Omental fat pad (tissue), 3 donors: ENCODE measurements at regions not wholly inside any gene's neighbourhood (a gene's known extent, or its start where the extent isn't known, plus 50 kb on each side); places are given as distances from the start of the nearest gene placed in this dataset.

Experiments
- ATAC-seq: fragments of 150-250 bp; one replicate; pipeline ENCODE4 v1.9.1; 2016; ENCODE audit warnings: mild to moderate bottlenecking, moderate library complexity; ENCODE audit not compliant: low FRiP score
- DNase-seq: peaks from one replicate; pipeline ENCODE4 v3.0.0-alpha.2; 2019; ENCODE audit warnings: low spot score
- TF ChIP-seq, protein P1 (sequence below), 3 donors: fragments of 450-650 bp; IDR thresholded peaks; one replicate each; pipeline ENCODE4 v1.5.1; 2016 to 2017; ENCODE audit warnings: antibody characterized with exemption in 3 of 3, mild to moderate bottlenecking in 3 of 3, moderate library complexity in 2 of 3

- TF ChIP-seq, protein P1, sequence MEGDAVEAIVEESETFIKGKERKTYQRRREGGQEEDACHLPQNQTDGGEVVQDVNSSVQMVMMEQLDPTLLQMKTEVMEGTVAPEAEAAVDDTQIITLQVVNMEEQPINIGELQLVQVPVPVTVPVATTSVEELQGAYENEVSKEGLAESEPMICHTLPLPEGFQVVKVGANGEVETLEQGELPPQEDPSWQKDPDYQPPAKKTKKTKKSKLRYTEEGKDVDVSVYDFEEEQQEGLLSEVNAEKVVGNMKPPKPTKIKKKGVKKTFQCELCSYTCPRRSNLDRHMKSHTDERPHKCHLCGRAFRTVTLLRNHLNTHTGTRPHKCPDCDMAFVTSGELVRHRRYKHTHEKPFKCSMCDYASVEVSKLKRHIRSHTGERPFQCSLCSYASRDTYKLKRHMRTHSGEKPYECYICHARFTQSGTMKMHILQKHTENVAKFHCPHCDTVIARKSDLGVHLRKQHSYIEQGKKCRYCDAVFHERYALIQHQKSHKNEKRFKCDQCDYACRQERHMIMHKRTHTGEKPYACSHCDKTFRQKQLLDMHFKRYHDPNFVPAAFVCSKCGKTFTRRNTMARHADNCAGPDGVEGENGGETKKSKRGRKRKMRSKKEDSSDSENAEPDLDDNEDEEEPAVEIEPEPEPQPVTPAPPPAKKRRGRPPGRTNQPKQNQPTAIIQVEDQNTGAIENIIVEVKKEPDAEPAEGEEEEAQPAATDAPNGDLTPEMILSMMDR (IDR thresholded peaks at IDR 0.05) = no peak
- no peak for DNase-seq
- ATAC-seq = no peak
Measured at GRCh38 chr14:30482276-30482675, 76.7 kb upstream of the G2E3 start.

- ATAC-seq (no peak), DNase-seq (no peak)
- TF ChIP-seq, protein P1 (IDR thresholded peaks at IDR 0.05) = no peak
Measured at GRCh38 chr14:30484201-30484600, 74.8 kb upstream of the G2E3 start.

- TF ChIP-seq, protein P1 (IDR thresholded peaks at IDR 0.05) = no peak
- DNase-seq = no peak
- no peak for ATAC-seq
Measured at GRCh38 chr14:30484976-30485375, 74.0 kb upstream of the G2E3 start.

DNA sequence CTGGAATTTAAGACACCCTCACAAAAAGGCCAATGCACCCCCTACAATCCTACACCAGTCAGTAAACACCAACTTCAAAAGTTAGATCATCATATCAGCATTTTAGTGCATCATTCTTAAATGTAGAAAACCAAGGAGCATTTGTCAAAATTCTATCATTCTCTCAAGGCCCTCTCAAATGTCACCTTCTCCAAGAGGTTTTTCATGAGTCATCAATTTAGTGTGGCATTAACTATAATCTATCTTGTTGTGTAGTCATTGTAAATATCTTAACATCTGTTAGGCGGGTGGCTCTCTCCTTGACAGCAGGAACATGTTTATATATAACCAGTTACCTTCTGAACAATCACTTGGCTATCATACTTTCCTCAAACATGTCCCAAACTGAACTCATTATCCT is 62.1 kb upstream of the G2E3 start:
- DNase-seq = no peak
- TF ChIP-seq, protein P1 (IDR thresholded peaks at IDR 0.05) = no peak
- ATAC-seq = no peak

DNA sequence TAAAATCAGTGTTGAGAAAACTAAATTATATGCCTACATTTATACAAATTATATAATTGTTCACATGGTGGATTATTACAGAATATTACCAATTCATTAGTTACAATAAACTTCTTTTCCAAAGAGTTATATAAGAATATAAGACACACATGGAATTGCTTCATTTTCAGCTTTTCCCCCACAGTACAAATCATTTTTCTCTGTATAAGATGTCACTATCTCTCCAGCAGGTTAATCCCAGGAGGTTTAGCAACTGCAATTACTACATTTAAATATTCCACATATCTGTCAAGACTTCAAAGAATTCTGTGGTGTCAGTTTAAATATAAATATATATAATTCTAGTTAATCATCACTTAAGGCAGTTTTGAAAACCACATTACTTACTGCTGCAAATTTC is 59.6 kb upstream of the G2E3 start:
- TF ChIP-seq, protein P1 (IDR thresholded peaks at IDR 0.05) = no peak
- ATAC-seq = no peak
- no peak for DNase-seq

DNA sequence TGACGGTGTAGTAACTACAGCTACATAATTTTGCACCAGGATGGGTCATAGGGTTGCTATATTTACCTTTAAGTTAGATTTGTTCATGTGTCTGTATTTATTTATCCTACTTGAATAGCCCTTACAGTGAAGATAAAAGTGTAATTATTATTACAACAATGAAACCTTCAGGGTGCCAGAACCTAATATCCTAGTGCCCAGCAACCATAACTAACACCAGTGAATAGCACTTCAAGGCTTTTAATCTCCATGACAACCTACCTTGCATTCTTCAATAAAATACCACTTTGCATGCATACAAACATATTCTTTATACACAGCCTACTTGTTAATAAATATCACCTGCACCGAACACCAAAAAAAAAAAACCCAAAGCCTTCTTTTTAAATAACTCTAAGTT is 58.7 kb upstream of the G2E3 start:
- DNase-seq = no peak
- ATAC-seq = no peak
- TF ChIP-seq, protein P1 (IDR thresholded peaks at IDR 0.05) = no peak

DNA sequence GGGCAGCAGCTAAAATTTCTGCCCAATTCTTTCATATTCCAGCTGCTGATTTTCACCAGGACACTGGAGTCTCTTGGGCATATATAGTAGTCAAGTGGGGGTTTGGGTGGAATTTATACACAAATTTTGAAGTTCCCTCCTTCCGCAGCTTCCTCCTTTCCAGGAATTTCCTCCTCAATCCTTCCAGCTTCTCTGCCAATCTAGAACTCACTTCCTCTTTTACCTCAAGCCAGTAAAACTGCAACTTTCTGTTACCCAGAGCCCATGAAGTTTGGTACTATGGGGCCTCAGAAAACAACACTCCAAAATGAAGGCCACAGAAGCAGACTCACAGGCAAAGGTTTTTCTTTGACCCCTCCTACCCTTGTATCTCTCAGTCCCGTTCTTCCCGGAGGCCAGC is 51.7 kb upstream of the G2E3 start:
- DNase-seq (no peak), ATAC-seq (no peak)
- TF ChIP-seq, protein P1 (IDR thresholded peaks at IDR 0.05) = no peak
